HepG2 (cell line): ENCODE measurements at regions not wholly inside any gene's neighbourhood (a gene's known extent, or its start where the extent isn't known, plus 50 kb on each side); places are given as distances from the start of the nearest gene placed in this dataset.

Source experiments
- ATAC-seq: fragments of 200-7000 bp; cut with Tn5 transposase; 3 replicates; pipeline ENCODE4 v1.9.1; 2020; ENCODE audit warnings: mild to moderate bottlenecking, moderate library complexity
- BruUV-seq: library from RNA; stranded (reverse); fragments of 400-500 nt; replicated peaks from 2 replicates; lab custom pipeline; 2021; lab: Mats Ljungman, UMichigan
- CTCF ChIA-PET: fragments of 300-600 bp; formaldehyde crosslinking; extraction: SDS; loops from one replicate; lab custom pipeline; 2021; ENCODE audit warnings: low total read pairs, inconsistent platforms, low intra/inter-chr PET ratio; lab: Yijun Ruan, JAX
- POLR2A ChIA-PET: fragments of 350-600 bp; sonication (Branson Sonifier 250); formaldehyde crosslinking; loops from one replicate; lab custom pipeline; 2020; ENCODE audit warnings: antibody characterized with exemption, inconsistent platforms; lab: Yijun Ruan, JAX
- DNase-seq: peaks from one replicate; pipeline ENCODE4 v3.0.0-alpha.2; 2015; ENCODE audit warnings: low spot score
- FAIRE-seq: peaks from 3 replicates; lab custom pipeline; 2011; peaks lifted over from hg19 to GRCh38; lab: Jason Lieb, UNC
- H2AFZ ChIP-seq: one replicate; pipeline ENCODE4 v1.6.1; 2011; ENCODE audit warnings: low read length, inconsistent platforms
- H3K27ac ChIP-seq: fragments of 300-600 bp; 3 replicates; pipeline ENCODE4 v1.8.0; 2011; ENCODE audit warnings: mixed run types, mild to moderate bottlenecking, mixed read lengths, low read length, inconsistent platforms; ENCODE audit not compliant: insufficient read depth; ENCODE audit errors: extremely low read length
- H3K27me3 ChIP-seq, 2 experiments: fragments of 200-600 bp in 1 of 2; 2 replicates in 1 of 2; 3 replicates in 1 of 2; pipeline versions ENCODE4 v1.6.0 to v1.8.0; 2011; ENCODE audit warnings: low read length in 2 of 2, mild to moderate bottlenecking in 2 of 2, moderate library complexity in 2 of 2, inconsistent platforms in 1 of 2; ENCODE audit not compliant: insufficient read depth in 2 of 2, control insufficient read depth in 1 of 2
- H3K36me3 ChIP-seq, 2 experiments: fragments of 200-600 bp in 1 of 2; replicated peaks in 1 of 2; 2 replicates in 1 of 2; 3 replicates in 1 of 2; pipeline versions ENCODE4 v1.5.1 to v1.8.0; 2011; ENCODE audit warnings: low read length in 2 of 2, inconsistent platforms in 1 of 2; ENCODE audit not compliant: insufficient read depth in 2 of 2, control insufficient read depth in 1 of 2
- H3K4me1 ChIP-seq: 2 replicates; pipeline ENCODE4 v1.5.1; 2012; ENCODE audit warnings: low read length, inconsistent platforms; ENCODE audit not compliant: insufficient read depth
- H3K4me2 ChIP-seq: 2 replicates; pipeline ENCODE4 v1.6.0; 2011; ENCODE audit warnings: low read depth, low read length, inconsistent platforms
- H3K4me3 ChIP-seq, 3 experiments: fragments of 200-600 bp in 1 of 3; sonication (generic), shearing (Covaris generic) in 1 of 3; replicated peaks in 1 of 3; 2 replicates each; pipeline ENCODE4 v1.5.1; 2011 to 2016; ENCODE audit warnings: low read length in 3 of 3, inconsistent platforms in 2 of 3, low read depth in 2 of 3, mild to moderate bottlenecking in 2 of 3, control low read depth in 1 of 3, mixed read lengths in 1 of 3; ENCODE audit not compliant: insufficient read depth in 1 of 3
- H3K79me2 ChIP-seq: one replicate; pipeline ENCODE4 v1.6.1; 2011; ENCODE audit warnings: low read length, inconsistent platforms; ENCODE audit not compliant: insufficient read depth
- H3K9ac ChIP-seq: 2 replicates; pipeline ENCODE4 v1.6.0; 2011; ENCODE audit warnings: mild to moderate bottlenecking, low read depth, low read length, inconsistent platforms; ENCODE audit not compliant: insufficient read depth
- H3K9me3 ChIP-seq: 2 replicates; pipeline ENCODE4 v1.5.1; 2012; ENCODE audit warnings: mild to moderate bottlenecking, low read length
- H4K20me1 ChIP-seq: 2 replicates; pipeline ENCODE4 v1.6.0; 2011; ENCODE audit warnings: inconsistent platforms, mild to moderate bottlenecking, low read length, moderate library complexity; ENCODE audit not compliant: insufficient read depth
- E2F1 ChIP-seq: sonication (generic); formaldehyde crosslinking; IDR thresholded peaks from 2 replicates; pipeline ENCODE4 v1.5.0; 2020; ENCODE audit warnings: missing genetic modification reagents
- HBP1 ChIP-seq: IDR thresholded peaks from 2 replicates; pipeline ENCODE4 v1.6.1; 2016; ENCODE audit warnings: low read depth, control low read depth
- ISL2 ChIP-seq: sonication (generic); formaldehyde crosslinking; IDR thresholded peaks from 2 replicates; pipeline ENCODE4 v1.5.0; 2020; ENCODE audit warnings: missing genetic modification reagents
- MLX ChIP-seq: IDR thresholded peaks from 2 replicates; pipeline ENCODE4 v1.6.1; 2016
- POLR2AphosphoS2 ChIP-seq: IDR thresholded peaks from 2 replicates; pipeline ENCODE4 v1.6.1; 2011; ENCODE audit warnings: low read depth, low read length, improper control_type of control experiment
- RERE ChIP-seq: IDR thresholded peaks from 2 replicates; pipeline ENCODE4 v1.6.1; 2016; ENCODE audit warnings: low read depth, missing genetic modification reagents, missing compliant biosample characterization
- THAP11 ChIP-seq: IDR thresholded peaks from 2 replicates; pipeline ENCODE4 v1.6.1; 2016; ENCODE audit warnings: missing biosample characterization, missing genetic modification reagents
- ZNF225 ChIP-seq: sonication (generic); formaldehyde crosslinking; IDR thresholded peaks from 2 replicates; pipeline ENCODE4 v1.4.0; 2020; ENCODE audit warnings: mild to moderate bottlenecking, missing genetic modification reagents
- ZNF333 ChIP-seq: sonication (generic); formaldehyde crosslinking; IDR thresholded peaks from 2 replicates; pipeline ENCODE4 v1.4.0; 2020; ENCODE audit warnings: mild to moderate bottlenecking, missing genetic modification reagents, borderline replicate concordance
- ZNF512B ChIP-seq: sonication (generic); formaldehyde crosslinking; IDR thresholded peaks from 2 replicates; pipeline ENCODE4 v1.5.1; 2020; ENCODE audit warnings: missing genetic modification reagents, mild to moderate bottlenecking, borderline replicate concordance
- WGBS: methylation state at CpG from one replicate; pipeline ENCODE4 v1.1.6; 2017; ENCODE audit warnings: low lambda C conversion rate; 5-methylcytosine and 5-hydroxymethylcytosine counted together
- in situ Hi-C: cut with HindIII; loops from 2 replicates; pipeline ENCODE4 v1.10.0; 2017; ENCODE audit warnings: low pct_unique_long_range_greater_than_20kb; ENCODE audit not compliant: extremely low pct_ligation_motif_present
- intact Hi-C: fragments of 100-400 bp; cut with micrococcal nuclease; formaldehyde crosslinking; loops from one replicate; pipeline ENCODE4 v1.10.0; 2022; ENCODE audit not compliant: unreplicated experiment

GRCh38 chr3:95588473-95588872, 1225.9 kb upstream of the EPHA6 start (continued):
- TF ChIP-seq MLX (CRISPR knock-in tag) (no peak), RERE (CRISPR knock-in tag) (no peak), THAP11 (no peak), ZNF333 (CRISPR knock-in tag) (no peak)

GRCh38 chr3:95595416-95596075, 1218.8 kb upstream of the EPHA6 start:
- ATAC-seq, result no peak
- Histone ChIP-seq H4K20me1 (no peaks in the 10 kb centered on the region), H3K4me2 (no peak overlapping the region), H3K27me3 (no peaks in the 10 kb centered on the region), H3K4me3 (no peak overlapping the region), H2AFZ (no peak overlapping the region), H3K9ac (no peak overlapping the region), H3K9me3 (no peaks in the 10 kb centered on the region), H3K79me2 (no peaks in the 10 kb centered on the region), H3K27ac (no peak overlapping the region), H3K4me1 (no peaks in the 10 kb centered on the region), H3K36me3 (no peaks in the 10 kb centered on the region)
- in situ Hi-C loops (no loop called here), intact Hi-C loops (no loop called here)
- no peak for FAIRE-seq
- BruUV-seq, result no TSS peak
- CTCF ChIA-PET, result no interaction called here
- POLR2A ChIA-PET, result no interaction called here
- DNase-seq, result no peak
- whole genome bisulfite sequencing, result 44% methylated on average over 24 of the region's 26 CpGs
- TF ChIP-seq POLR2AphosphoS2, result no peak
- TF ChIP-seq ISL2 (CRISPR knock-in tag), result no peak
- TF ChIP-seq HBP1 (CRISPR knock-in tag), result no peak
- TF ChIP-seq E2F1 (CRISPR knock-in tag), result no peak
- no peak for TF ChIP-seq ZNF225 (CRISPR knock-in tag)
- no peak for TF ChIP-seq ZNF512B (CRISPR knock-in tag)
